PC-9 (cell line): ENCODE measurements at regions not wholly inside any gene's neighbourhood (a gene's known extent, or its start where the extent isn't known, plus 50 kb on each side); places are given as distances from the start of the nearest gene placed in this dataset.
A peak's percentile ranks its signal among the peaks of the same experiment; 100 is the strongest.

Source experiments
- BruUV-seq: library from RNA; stranded (reverse); fragments of 400-500 nt; replicated peaks from 2 replicates; lab custom pipeline; 2021; lab: Mats Ljungman, UMichigan
- CTCF ChIA-PET: fragments of 300-600 bp; sonication (Branson Sonifier 250); formaldehyde crosslinking; loops from one replicate; lab custom pipeline; 2022; ENCODE audit warnings: antibody characterized with exemption; lab: Charles Lee
- POLR2A ChIA-PET: fragments of 300-600 bp; sonication (Branson Sonifier 250); formaldehyde crosslinking; loops from one replicate; lab custom pipeline; 2022; ENCODE audit warnings: antibody characterized with exemption; ENCODE audit not compliant: unreplicated experiment; lab: Charles Lee
- DNase-seq, 2 experiments: peaks; one replicate each; pipeline versions ENCODE4 v3.0.0 to v3.0.0-alpha.2; 2015 to 2022; ENCODE audit warnings: mixed read lengths in 1 of 2
- H2AFZ ChIP-seq: fragments of 200-600 bp; sonication (generic); 2 replicates; pipeline ENCODE4 v1.8.1; 2017; ENCODE audit warnings: antibody characterized with exemption
- H3F3A ChIP-seq: fragments of 200-600 bp; sonication (generic); 2 replicates; pipeline ENCODE4 v1.8.1; 2017; ENCODE audit warnings: antibody characterized with exemption, mild to moderate bottlenecking, low read depth; ENCODE audit not compliant: insufficient read depth
- H3K27ac ChIP-seq: fragments of 200-600 bp; sonication (generic); 2 replicates; pipeline ENCODE4 v1.6.1; 2016; ENCODE audit warnings: mixed run types
- H3K27me3 ChIP-seq: fragments of 200-600 bp; sonication (generic); 2 replicates; pipeline ENCODE4 v1.6.1; 2016; ENCODE audit warnings: low read depth, mixed run types; ENCODE audit not compliant: insufficient read depth
- H3K36me3 ChIP-seq: fragments of 200-600 bp; sonication (generic); 2 replicates; pipeline ENCODE4 v1.6.1; 2016; ENCODE audit warnings: low read depth, mixed run types
- H3K4me1 ChIP-seq: fragments of 200-600 bp; sonication (generic); replicated peaks from 2 replicates; pipeline ENCODE4 v1.6.1; 2016; ENCODE audit warnings: mixed run types; ENCODE audit not compliant: insufficient read depth
- H3K4me2 ChIP-seq: fragments of 200-600 bp; sonication (generic); 2 replicates; pipeline ENCODE4 v1.6.1; 2017; ENCODE audit warnings: mixed run types
- H3K4me3 ChIP-seq: fragments of 200-600 bp; sonication (generic); 2 replicates; pipeline ENCODE4 v1.6.1; 2016; ENCODE audit warnings: mixed run types
- H3K79me2 ChIP-seq: fragments of 200-600 bp; sonication (generic); 2 replicates; pipeline ENCODE4 v1.6.1; 2017; ENCODE audit warnings: low read depth, mixed run types
- H3K9me2 ChIP-seq: fragments of 200-600 bp; sonication (generic); 2 replicates; pipeline ENCODE4 v1.8.1; 2017; ENCODE audit warnings: mild to moderate bottlenecking; ENCODE audit not compliant: insufficient read depth
- H3K9me3 ChIP-seq: fragments of 200-600 bp; sonication (generic); 2 replicates; pipeline ENCODE4 v1.8.1; 2016; ENCODE audit warnings: low read depth; ENCODE audit not compliant: insufficient read depth
- H4K20me1 ChIP-seq: fragments of 200-600 bp; sonication (generic); 2 replicates; pipeline ENCODE4 v1.8.1; 2017; ENCODE audit not compliant: insufficient read depth
- CTCF ChIP-seq: fragments of 200-600 bp; sonication (generic); conservative IDR thresholded peaks from 2 replicates; pipeline ENCODE4 v1.6.1; 2017; ENCODE audit warnings: mixed run types, antibody characterized with exemption, mild to moderate bottlenecking, moderate library complexity
- EZH2 ChIP-seq: fragments of 200-600 bp; sonication (generic); IDR thresholded peaks from 2 replicates; pipeline ENCODE4 v1.8.0; 2017; ENCODE audit warnings: antibody characterized with exemption, low read depth
- intact Hi-C: fragments of 100-400 bp; cut with micrococcal nuclease; formaldehyde crosslinking; loops from one replicate; pipeline ENCODE4 v1.10.0; 2022; ENCODE audit not compliant: unreplicated experiment

DNA sequence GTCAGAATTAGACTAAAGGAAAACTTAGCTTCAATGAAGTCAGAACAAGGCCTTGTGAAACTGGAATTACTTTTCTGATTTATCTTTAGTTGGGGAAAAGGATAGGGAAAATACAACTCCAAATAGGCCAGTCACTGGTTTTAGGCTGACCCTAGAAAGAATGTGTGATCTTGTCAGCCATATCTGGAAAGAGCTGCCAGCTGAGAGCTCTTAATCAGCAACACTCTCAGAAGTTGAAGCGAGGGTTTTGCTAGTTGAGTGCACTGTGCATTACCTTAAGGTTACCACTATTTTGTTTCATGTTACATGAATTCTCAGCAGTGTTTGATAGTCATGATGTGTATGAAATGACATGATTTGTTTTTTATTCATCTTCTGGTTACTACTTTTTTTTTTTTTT is 905.3 kb upstream of the ALCAM start:
- ChIA-PET CTCF (interaction anchor here (0.7 to 1.1 kb wide), 2 partner anchors 188 to 1032 kb away, joined by 3 to 12 read pairs; no protein-coding TSS in a partner anchor), POLR2A (no interaction called here)
- H3K9me3 ChIP-seq = 0 out of 2 replicates have a peak, but pooled peaks cover 4% of the 10 kb centered on the region
- H3K4me3 ChIP-seq = no peak overlapping the region
- H3K4me1 ChIP-seq = no peaks in the 10 kb centered on the region
- no peaks in the 10 kb centered on the region for H3K9me2 ChIP-seq
- BruUV-seq = no TSS peak
- intact Hi-C loops = no loop called here
- no peaks in the 10 kb centered on the region for H3K79me2 ChIP-seq
- no peak overlapping the region for H2AFZ ChIP-seq
- DNase-seq = no peak
- TF ChIP-seq EZH2 (no peak), CTCF (no peak)
- no peaks in the 10 kb centered on the region for H3F3A ChIP-seq
- H3K27ac ChIP-seq = no peak overlapping the region
- H4K20me1 ChIP-seq = no peaks in the 10 kb centered on the region
- H3K36me3 ChIP-seq = no peaks in the 10 kb centered on the region
- H3K4me2 ChIP-seq = no peak overlapping the region
- no peaks in the 10 kb centered on the region for H3K27me3 ChIP-seq

DNA sequence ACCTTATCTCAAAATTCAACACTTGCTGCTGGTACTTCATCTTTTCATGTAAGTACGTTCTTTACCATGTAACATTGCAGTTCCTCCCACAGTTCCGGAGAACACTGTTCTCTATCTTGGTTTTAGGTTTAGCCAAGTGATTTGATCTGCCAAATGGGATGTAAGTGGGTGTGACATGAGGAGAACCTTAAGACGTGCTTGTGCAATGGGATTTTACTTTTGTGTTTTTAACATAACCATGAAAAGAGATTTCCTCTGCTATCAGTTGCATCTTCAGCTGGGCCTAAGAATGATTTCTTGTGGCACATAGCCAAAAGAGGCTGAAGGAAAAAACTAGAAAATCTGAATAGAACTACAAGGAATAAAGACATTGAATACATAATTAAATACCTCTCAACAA is 894.5 kb upstream of the ALCAM start:
- DNase-seq = no peak
- H3F3A ChIP-seq = no peaks in the 10 kb centered on the region
- H4K20me1 ChIP-seq = no peaks in the 10 kb centered on the region
- ChIA-PET CTCF (no interaction called here), POLR2A (no interaction called here)
- H3K79me2 ChIP-seq = no peaks in the 10 kb centered on the region
- BruUV-seq = no TSS peak
- no peak overlapping the region for H3K27ac ChIP-seq
- no peaks in the 10 kb centered on the region; the same call in 1 of the 2 replicates for H3K9me2 ChIP-seq
- H3K27me3 ChIP-seq = no peaks in the 10 kb centered on the region
- no peak overlapping the region for H3K4me2 ChIP-seq
- H3K4me1 ChIP-seq = no peaks in the 10 kb centered on the region
- no peak overlapping the region; the same call in 1 of the 2 replicates for H2AFZ ChIP-seq
- no peaks in the 10 kb centered on the region for H3K36me3 ChIP-seq
- H3K4me3 ChIP-seq = no peak overlapping the region
- intact Hi-C loops = no loop called here
- TF ChIP-seq EZH2 (no peak), CTCF (no peak)
- peaks cover 14% of the 10 kb centered on the region; the same call in 1 of the 2 replicates for H3K9me3 ChIP-seq

GRCh38 chr3:104474011-104474410 is 892.7 kb upstream of the ALCAM start:
- TF ChIP-seq CTCF = no peak
- TF ChIP-seq EZH2 = no peak

More at GRCh38 chr3:104474011-104474410, 892.7 kb upstream of the ALCAM start:
- no peak for DNase-seq
- no peaks in the 10 kb centered on the region for H3F3A ChIP-seq
- CTCF ChIA-PET = no interaction called here
- BruUV-seq = no TSS peak
- H3K4me2 ChIP-seq = peak overlapping the region; percentile 46
- H2AFZ ChIP-seq = peak overlapping the region; percentile 40; the same call in 1 of the 2 replicates
- POLR2A ChIA-PET = no interaction called here
- H3K79me2 ChIP-seq = no peaks in the 10 kb centered on the region
- no peak overlapping the region for H3K27ac ChIP-seq
- peaks cover 14% of the 10 kb centered on the region; the same call in 1 of the 2 replicates for H3K9me3 ChIP-seq
- no peaks in the 10 kb centered on the region for H4K20me1 ChIP-seq
- intact Hi-C loops = no loop called here
- no peaks in the 10 kb centered on the region for H3K27me3 ChIP-seq
- no peaks in the 10 kb centered on the region for H3K4me1 ChIP-seq
- no peaks in the 10 kb centered on the region for H3K36me3 ChIP-seq
- H3K4me3 ChIP-seq = peak overlapping the region; percentile 22; the same call in 1 of the 2 replicates
- no peaks in the 10 kb centered on the region; the same call in 1 of the 2 replicates for H3K9me2 ChIP-seq
